NCI-H2029 treated with DMSO at 0.1 percent for 48 hours (cell line): ENCODE measurements at regions not wholly inside any gene's neighbourhood (a gene's known extent, or its start where the extent isn't known, plus 50 kb on each side); places are given as distances from the start of the nearest gene placed in this dataset.

Experiments used
- DNase-seq: peaks from one replicate; lab custom pipeline; 2025; lab: John Stamatoyannopoulos, UW

- no peak for DNase-seq
Measured at GRCh38 chr2:64829525-64829924, 159.7 kb upstream of the SLC1A4 start.

- peak; percentile 14 for DNase-seq
Measured at GRCh38 chr2:64831134-64831976, 157.8 kb upstream of the SLC1A4 start.

GRCh38 chr2:64831977-64832328 lies 157.2 kb upstream of the SLC1A4 start:
- no peak for DNase-seq

GRCh38 chr2:64832936-64833335 lies 156.3 kb upstream of the SLC1A4 start:
- no peak for DNase-seq

- DNase-seq: no peak
Measured at GRCh38 chr2:64836566-64836965, 152.6 kb upstream of the SLC1A4 start.

GRCh38 chr2:64837116-64837731 lies 152.0 kb upstream of the SLC1A4 start:
- no peak for DNase-seq

GRCh38 chr2:64837925-64838641 lies 151.1 kb upstream of the SLC1A4 start:
- DNase-seq: no peak

GRCh38 chr2:64838817-64839216 lies 150.4 kb upstream of the SLC1A4 start:
- DNase-seq: no peak

GRCh38 chr2:64839844-64840243 lies 149.4 kb upstream of the SLC1A4 start:
- no peak for DNase-seq

GRCh38 chr2:64840426-64840881 lies 148.7 kb upstream of the SLC1A4 start:
- DNase-seq: no peak

- DNase-seq: no peak
Measured at GRCh38 chr2:64841461-64841860, 147.7 kb upstream of the SLC1A4 start.

GRCh38 chr2:64842030-64842429 lies 147.2 kb upstream of the SLC1A4 start:
- DNase-seq: no peak

- no peak for DNase-seq
Measured at GRCh38 chr2:64844087-64844486, 145.1 kb upstream of the SLC1A4 start.

- no peak for DNase-seq
Measured at GRCh38 chr2:64845273-64845905, 143.8 kb upstream of the SLC1A4 start.

GRCh38 chr2:64846177-64846576 lies 143.0 kb upstream of the SLC1A4 start:
- DNase-seq: no peak

GRCh38 chr2:64847930-64848329 lies 141.3 kb upstream of the SLC1A4 start:
- no peak for DNase-seq

- DNase-seq: no peak
Measured at GRCh38 chr2:64848363-64848762, 140.8 kb upstream of the SLC1A4 start.

- no peak for DNase-seq
Measured at GRCh38 chr2:64848945-64849344, 140.3 kb upstream of the SLC1A4 start.

- no peak for DNase-seq
Measured at GRCh38 chr2:64850642-64851041, 138.6 kb upstream of the SLC1A4 start.

GRCh38 chr2:64852771-64853241 lies 136.4 kb upstream of the SLC1A4 start:
- DNase-seq: no peak

GRCh38 chr2:64853306-64853705 lies 135.9 kb upstream of the SLC1A4 start:
- DNase-seq: no peak

GRCh38 chr2:64853894-64854293 lies 135.3 kb upstream of the SLC1A4 start:
- DNase-seq: no peak
